NCI-H1417 treated with DMSO at 0.1 percent for 48 hours (cell line): ENCODE measurements at regions not wholly inside any gene's neighbourhood (a gene's known extent, or its start where the extent isn't known, plus 50 kb on each side); places are given as distances from the start of the nearest gene placed in this dataset.

Experiments used
- DNase-seq: peaks from one replicate; lab custom pipeline; 2025; lab: John Stamatoyannopoulos, UW

DNA sequence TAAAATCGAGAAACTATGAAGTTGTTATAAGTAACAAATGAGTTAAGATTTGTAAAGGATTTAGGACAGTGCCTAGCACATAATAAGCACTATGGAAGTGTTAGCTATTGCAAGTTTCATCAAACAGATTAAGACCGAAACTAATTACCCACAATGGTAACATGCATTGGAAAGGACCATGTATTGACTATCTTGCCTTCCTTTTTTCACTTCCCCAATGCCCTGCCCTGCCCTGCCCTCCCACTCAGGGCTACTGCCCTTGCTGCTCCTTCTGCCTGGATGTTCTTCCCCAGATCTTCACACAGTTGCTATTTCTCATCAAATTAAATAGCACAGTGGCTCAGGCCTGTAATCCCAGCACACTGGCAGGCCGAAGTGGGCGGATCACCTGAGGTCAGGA lies 202.1 kb upstream of the PSMD7 start:
- DNase-seq = no peak

DNA sequence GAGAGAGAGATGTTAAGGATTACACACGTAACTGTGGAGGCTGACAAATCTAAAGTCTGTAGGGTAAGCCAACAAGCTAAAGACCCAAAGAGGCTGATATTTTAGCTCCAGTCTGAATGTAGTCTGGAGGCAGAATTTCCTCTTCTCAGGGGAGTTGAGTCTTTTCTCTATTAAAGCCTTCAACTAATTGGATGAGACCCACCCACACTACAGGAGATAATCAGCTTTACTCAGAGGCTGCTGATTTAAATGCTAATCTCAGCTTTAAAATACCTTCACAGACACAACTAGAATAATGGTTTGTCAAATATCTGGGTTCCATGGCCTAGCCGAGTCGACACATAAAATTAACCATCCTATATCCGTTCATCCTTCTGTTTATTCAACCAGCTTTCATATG lies 204.3 kb upstream of the PSMD7 start:
- no peak for DNase-seq

DNA sequence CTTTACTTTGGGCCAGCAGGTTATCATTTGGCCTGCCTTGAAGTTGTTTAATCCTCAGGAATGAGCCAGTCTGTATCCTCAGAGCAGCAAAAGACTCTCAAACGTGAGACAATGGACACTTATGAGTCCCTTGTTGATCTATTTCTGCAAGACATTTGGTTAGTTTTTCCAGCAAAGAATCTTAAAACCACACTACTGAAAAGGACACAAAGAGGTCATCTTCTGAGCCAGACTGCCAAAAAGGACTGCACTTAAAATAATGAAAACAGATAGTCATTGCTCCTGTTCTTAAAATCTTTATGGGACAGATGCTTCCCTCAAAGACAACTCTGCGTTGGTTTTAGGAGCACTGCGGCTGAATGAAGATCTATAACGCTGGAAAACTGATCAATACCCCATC lies 205.7 kb upstream of the PSMD7 start:
- DNase-seq = no peak

DNA sequence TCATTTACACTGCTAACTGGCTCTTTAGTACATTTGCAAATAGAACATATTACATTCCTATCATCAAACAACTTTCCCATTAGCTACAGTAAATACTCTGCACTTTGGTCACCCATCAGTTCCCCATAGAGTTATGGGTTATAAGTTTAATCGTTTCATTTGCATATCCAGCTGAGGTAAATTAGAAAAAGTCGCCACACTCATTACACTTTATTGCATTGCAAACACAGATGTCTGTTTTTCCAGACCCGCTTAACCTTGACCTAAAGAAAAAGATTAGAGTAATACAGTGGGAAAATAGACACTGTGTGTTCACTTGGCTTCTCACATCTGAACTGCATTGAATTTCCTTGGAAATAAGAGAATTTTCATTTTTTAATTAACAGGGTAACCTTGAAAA lies 213.1 kb upstream of the PSMD7 start:
- no peak for DNase-seq

DNA sequence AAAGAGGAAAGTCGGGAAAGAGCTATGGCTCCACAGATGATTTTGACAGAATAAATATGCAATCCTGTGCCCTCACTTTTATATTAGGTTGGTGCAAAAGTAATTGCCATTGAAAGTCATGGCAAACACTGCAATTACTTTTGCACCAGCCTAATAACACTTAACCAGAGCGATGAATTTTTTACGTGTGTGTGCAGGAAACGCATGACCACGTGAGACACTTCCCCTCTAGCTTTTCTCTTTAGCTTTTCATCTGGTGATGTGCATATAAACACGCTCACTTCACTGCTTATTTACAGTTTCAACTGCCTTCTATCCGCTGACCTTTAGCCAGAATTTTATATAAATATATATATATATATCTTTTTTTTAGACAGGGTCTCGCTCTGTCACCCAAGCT lies 216.3 kb upstream of the PSMD7 start:
- DNase-seq = no peak

DNA sequence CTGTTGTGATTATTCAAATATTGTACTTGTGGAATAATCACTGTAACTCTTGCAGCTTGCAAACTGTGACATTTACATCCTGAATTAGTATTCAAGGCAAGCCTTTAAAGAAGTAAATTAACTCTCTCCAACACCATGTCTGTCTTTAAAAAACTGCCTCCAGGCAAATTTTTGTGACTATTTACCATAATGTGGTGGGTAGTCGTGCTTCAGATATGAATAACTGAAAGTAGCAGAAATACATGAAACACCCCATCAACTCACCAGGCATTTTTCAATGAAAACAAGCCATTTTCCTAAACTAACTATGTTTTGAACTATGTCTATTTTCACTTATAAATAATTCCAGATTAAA lies 217.4 kb upstream of the PSMD7 start:
- DNase-seq = no peak

DNA sequence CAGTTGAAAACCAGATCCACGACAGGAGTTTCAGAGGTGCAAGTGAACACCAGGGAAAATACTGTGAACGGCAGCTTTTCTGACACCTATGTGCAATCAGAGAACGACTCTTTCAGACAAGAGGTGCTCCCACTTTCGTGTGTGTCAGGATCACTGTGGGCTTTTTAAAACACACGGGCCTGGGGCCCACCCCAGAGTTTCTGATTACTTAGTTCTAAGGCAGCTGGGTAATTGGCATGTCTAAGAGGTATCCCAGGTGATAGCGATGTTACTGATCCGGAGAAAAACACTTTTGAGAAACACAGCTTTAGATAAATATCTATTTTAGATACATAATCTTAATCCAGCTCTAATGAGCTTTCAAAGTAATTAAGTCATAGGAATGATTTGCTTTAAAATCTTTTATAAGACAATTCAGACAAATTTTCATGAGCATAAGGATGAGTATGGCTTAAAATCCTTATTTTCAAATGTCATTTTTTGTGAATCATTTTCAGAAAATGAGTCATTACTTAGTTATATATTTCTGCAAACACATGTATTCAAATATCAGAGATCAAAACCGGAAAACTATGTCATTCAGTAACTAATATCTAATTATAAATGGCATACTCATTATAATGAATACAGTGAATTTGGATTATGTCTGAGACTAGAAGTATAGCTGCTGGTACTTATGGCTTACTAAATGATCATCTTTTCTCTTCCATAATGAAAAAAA lies 217.9 kb upstream of the PSMD7 start:
- DNase-seq = no peak

DNA sequence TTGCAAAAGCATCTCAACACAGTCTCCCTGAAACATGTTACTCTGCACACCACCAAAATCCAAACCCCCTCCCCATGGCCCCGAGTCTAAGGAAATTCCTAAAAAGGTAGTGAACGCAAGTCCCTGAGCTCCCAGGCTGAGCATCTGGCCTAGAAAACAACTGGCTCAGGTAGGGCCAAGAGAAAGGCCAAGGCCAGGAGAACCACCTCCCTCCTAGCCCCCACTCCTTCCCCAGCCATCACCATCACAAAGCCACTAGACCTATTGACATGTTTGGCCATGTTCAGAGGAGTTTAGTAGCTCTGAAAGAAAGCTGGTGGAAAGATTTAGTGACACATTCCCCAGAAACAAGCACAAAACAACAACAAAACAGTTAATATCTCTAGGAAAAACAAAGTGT lies 220.0 kb upstream of the PSMD7 start:
- no peak for DNase-seq

DNA sequence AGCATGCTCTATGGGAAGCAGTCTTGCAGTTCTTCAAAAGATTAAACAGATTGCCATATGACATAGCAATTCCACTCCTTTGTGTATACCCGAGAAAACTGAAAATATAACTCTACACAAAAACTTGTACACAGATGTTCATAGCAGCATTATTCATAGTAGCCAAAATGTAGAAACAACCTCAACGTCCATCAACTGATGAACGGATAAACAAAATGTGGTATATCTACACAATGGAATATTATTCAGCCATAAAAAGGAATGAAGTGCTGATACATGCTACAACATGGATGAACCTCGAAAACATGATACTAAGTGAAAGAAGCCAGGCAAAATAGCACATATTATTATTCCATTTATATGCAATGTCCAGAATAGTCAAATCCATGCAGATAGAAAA lies 221.2 kb upstream of the PSMD7 start:
- DNase-seq = no peak

DNA sequence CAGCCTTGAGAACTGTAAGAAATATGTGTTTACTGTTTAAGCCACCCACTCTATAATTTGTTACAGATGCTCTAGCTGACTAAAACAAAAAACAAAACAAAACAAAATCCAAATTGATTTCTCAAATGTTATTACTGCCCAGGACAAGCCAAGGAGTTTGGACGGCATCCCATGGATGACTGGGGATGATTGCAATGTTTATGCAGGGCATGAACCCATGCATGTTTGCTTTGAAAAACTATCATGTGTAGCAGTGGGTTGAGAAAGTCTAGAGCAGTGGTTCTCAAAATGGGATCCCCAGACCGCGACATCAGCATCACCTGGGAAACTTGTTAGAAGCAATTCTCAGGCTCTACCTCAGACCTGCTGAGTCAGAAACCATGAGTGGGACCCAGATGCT lies 223.2 kb upstream of the PSMD7 start:
- DNase-seq = no peak

DNA sequence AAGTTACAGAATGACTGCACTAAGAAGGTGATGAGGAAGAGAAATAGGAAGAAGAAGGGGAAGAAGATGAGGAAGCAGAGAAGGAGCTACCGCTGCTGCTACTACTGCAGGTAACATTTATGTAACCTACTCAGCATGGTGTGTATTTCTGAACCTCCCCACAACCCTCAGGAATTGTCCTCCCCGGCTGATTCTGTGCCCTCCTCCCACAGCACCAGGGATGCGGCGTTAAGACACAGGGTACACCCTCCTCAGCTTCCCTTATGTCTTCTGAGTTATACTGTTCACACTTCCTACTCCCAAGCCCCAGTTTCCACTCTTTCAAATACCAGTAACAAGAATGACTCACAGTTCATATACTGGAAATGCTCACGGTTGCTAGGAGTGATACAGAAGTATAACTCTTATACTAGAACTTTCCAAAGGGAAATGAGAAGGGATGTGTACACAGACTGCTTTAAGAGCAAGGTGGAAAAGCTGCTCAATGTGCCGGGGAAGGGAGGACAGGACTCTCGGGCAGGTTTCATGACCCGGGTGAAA lies 224.5 kb upstream of the PSMD7 start:
- DNase-seq = no peak

DNA sequence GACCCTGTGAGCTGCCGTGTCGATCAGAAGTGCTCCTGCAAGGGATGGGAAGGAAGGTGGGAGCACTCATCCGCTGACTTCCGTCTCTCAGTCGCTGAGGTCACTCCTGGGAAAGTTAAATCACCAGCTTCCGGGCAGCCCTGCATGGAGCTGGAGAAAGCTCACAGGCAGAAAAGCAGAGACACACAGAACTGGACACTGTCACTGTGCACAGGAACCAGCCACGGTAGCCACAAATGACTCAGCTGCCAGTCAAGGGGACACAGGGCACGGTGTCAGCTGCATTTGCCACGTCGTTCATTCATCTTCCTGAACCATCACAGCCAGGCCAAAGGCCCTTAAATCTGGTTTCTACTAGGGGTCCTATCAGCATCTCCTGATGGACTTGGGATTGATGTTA lies 226.4 kb upstream of the PSMD7 start:
- DNase-seq = no peak

DNA sequence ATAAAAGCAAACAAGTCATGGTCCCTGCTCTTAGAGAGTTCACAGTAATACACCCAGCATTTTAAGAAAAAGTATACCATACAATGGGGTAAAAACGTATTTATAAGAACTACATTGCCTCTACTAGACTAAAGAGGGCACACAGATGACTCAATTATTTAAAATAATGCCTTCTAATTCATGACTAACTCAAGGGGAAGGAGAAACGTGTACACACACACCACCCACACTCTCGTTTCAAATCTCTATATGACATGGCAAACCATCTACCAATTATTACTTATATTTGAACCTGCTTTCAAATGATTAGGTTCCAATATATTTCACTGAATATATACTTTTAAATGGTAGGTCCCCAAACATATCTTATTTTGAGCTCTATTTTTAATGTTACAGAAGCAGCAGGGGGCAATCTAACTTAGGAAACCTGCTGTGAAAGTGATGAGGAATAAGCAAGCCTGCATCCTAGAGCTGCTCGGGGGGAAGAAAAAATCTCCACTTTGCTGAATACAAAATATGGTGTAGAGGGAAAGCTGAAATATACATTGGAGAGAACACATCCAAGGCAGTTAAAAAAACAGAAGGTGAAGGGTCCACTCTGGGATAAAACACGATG lies 232.4 kb upstream of the PSMD7 start:
- no peak for DNase-seq

DNA sequence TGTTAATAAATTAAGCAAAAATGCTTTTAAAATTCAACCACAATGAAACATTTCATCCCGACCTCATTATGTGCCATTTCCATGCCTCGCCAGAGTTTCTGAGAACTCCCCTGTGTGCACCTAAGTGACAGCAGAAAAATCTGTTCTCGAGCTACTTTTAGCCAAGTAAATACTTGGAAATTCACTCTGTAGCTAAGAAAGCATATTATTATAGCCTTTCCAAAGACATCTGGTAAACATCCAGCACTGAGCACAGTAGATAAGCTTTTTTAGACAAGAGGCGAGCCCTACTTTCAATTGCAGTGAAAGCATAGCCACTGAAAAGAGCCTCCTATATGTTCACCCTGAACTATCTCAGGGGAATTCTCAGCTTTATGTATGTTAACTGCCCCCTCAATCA lies 242.8 kb upstream of the PSMD7 start:
- no peak for DNase-seq

DNA sequence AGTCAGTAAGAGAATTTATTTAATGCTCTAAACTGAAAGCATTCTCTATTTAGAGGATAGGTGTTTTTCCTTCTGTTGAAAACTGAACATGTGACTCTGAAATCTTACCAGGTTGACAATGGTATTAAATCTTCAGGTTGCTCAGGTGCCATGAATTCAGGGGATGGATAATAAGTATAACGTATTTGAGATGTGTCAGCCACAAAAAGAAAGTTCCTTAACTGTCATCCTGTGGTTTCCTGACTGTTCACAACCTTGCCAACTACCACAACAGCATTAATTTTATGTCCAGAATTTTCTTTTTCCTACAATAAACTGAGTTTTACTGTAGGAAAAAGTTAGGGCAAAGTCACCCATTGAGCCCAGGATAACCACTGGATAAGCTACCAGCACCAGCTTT lies 243.3 kb upstream of the PSMD7 start:
- no peak for DNase-seq

DNA sequence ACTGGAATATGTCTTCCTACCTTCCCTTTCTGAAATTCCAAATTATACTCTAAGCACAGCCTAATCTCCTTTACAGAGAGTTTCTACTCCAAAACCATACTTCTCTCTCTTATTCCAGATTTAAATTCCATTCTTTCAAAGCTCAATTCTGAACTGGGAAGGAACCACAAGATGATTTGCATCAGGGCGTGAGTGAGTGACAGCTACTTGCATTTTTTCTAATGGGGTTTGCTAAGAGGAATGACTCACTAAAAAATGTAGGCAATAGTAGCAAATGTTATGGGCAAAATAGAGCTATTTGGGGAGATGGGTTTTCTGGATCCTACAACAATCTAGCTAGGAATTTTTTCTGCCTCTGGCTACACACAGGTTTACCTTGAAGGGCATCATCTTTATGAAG lies 244.6 kb upstream of the PSMD7 start:
- no peak for DNase-seq

DNA sequence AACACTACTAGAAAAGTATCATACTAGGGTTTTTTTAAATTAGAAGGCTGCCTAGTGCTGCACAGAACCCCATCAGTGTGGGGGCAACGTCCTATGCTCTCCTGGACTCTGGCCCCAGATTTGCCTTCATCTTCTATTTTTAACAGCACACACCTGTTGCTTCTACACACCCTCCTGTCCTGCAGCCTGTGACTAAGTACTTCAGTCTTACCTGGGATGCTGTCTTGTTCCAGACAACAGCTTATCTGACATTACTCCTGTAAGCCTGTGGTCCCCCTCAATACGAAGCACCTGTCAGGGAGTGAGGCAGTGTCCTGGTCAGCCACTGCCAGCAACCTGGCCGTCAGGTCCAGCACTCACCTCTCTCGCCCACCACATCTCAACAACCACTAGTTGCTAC lies 247.6 kb upstream of the PSMD7 start:
- DNase-seq = no peak

DNA sequence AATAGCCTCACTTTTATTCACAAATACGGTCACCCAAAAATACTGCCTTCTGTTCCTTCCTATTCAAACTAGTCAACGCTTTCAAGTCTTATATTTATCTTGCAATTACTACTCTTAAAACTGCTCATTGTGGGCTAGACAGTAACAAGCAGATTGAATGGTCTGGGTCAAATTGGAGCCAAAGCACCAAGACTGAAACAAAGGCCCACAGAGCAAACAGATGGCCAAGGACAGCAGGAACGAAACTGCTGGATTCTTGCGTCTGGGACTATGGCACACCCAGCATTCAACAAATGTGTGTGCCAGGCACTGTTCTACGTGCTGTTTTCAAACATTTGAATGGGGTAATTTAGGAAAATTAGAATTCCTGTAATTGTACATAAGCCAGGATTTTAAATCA lies 250.1 kb upstream of the PSMD7 start:
- DNase-seq = no peak

DNA sequence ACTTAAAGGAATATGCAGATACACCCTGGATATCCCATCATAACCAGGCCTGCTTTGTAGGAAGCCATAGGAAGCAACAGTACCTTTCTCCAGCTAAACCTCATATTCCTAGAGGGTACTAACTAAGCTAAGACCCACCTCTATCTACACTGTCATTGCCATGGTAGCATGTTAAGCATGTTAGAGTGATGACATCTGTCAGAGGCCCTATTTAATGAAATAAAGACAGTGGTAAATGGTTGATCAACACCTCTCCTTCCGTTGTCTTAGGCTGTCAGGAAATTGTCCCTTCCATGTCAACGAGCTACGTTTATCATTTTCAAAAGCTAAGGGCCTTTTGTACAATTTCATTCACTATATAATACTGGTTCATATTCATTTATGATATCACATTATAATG lies 251.1 kb upstream of the PSMD7 start:
- DNase-seq = no peak

DNA sequence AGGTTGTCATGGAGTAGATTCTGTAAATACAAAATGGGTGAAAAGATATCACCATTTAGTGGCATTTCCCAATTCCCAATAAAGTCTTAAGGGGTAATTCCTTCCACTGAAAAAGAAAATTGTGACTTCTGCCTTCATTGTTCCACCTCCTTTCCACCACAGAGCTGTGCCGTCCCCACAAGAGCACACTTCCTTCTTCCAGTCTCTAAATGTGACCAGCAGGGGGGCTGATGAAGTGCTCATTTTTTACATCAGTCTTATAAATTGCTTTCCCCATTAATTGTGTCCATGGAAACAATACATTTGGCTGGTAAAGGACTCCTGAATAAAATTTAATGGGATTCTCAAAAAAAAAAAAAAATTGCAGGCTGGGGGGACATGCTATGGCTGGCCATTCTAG lies 260.8 kb upstream of the PSMD7 start:
- DNase-seq = no peak

DNA sequence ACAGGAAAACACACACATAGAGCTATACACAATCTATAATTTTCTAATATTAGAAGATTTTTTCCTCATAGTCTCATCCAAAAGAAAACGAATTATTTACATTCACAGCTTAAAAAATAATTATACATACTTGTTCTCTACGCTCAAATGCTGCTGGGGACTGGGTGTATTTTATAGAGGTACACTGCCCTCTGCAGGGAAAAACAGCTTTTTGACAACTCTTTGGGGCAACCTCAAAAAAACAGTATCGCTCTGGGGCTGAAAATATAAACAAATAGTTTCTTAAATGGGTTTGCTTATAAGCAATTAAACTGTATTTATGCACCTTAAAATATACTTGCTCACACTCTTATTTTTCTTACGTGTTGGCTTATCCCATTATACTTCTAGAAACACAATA lies 261.8 kb upstream of the PSMD7 start:
- no peak for DNase-seq

DNA sequence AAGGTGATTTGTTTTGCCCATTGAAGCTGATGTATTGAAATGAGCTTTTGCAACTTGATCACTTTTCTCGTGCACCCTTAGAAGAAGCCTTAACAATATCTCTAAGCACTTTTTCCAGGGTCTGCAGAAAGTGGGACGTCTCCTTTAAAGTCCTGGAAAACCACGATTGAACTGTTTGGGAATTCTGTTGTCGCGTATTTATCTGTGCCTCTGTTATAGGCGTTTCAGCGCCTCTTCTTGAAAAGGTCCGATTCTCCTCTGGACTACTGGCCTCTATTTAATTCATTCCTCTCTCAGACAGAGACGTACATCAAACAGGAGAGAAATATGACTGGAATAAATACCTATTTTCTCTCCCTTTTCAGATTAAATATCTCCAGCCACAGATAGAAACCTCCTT lies 262.4 kb upstream of the PSMD7 start:
- no peak for DNase-seq

DNA sequence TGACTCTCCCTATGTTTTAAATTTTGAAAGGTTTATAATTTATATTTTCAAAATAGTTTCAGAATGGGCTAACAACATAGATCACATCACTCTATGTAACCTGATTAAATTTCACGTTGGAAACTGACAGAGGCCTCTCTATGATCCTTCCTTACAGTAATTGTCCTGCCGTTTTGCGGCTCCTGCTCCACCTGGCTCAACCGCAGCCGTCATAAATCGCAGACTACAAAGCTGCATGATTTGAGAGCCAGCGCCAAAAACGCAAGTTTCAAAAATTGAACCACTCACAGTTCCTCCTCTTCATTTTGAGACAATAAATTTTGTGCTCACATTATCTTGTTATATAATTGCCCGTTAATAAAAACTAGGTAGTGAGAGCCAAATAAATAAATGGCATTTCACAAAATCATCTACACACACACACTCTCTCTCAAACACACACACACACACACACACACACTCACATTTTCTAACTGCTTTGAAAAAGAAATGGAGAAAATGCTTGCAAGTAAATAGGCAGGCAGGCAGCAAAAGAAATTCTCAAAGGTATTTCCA lies 263.1 kb upstream of the PSMD7 start:
- DNase-seq = no peak

DNA sequence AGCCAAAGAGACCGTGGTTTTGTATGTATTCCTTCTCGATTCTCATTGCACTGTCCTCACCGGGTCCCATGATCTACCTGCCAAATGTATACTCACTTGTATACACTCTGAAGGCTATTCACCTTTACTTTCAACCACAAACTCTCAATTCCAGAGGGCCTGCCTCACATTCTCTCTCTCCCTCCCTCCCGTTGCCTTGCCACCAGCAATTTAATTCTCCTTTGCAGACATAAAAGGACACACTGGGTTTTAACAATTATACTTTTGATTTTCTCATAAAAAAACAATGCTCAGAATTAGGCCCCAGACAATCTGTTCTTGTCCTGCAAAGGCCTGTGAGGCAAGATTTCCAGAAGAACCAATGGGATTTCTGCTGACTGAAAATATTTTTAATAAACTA lies 265.1 kb upstream of the PSMD7 start:
- DNase-seq = no peak
